Uterus (tissue), 3 donors: ENCODE measurements at regions not wholly inside any gene's neighbourhood (a gene's known extent, or its start where the extent isn't known, plus 50 kb on each side); places are given as distances from the start of the nearest gene placed in this dataset.

Experiments
- DNase-seq, 2 donors: peaks; one replicate each; pipeline ENCODE4 v3.0.0-alpha.2; 2019 to 2020
- H3K27ac ChIP-seq, 2 donors: fragments of 200-600 bp; sonication (generic); 1 replicate in 1 of 2; 2 replicates in 1 of 2; pipeline ENCODE4 v1.5.1; 2016 to 2018
- H3K27me3 ChIP-seq, 2 donors: fragments of 200-600 bp; sonication (generic); one replicate each; pipeline ENCODE4 v1.5.1; 2018 to 2019; ENCODE audit warnings: control low read depth in 1 of 2
- H3K36me3 ChIP-seq, 2 donors: fragments of 200-600 bp; sonication (generic); one replicate each; pipeline ENCODE4 v1.5.1; 2019; ENCODE audit warnings: control low read depth in 1 of 2
- H3K4me1 ChIP-seq, 2 donors: fragments of 200-600 bp; sonication (generic); one replicate each; pipeline ENCODE4 v1.5.1; 2018 to 2019; ENCODE audit warnings: control low read depth in 1 of 2
- H3K4me3 ChIP-seq, 2 donors: fragments of 200-600 bp; sonication (generic); 1 replicate in 1 of 2; 2 replicates in 1 of 2; pipeline ENCODE4 v1.5.1; 2018 to 2019; ENCODE audit warnings: mild to moderate bottlenecking in 1 of 2
- H3K9me3 ChIP-seq, 2 donors: fragments of 200-600 bp; sonication (generic); one replicate each; pipeline ENCODE4 v1.5.1; 2019; ENCODE audit warnings: control low read depth in 1 of 2
- CTCF ChIP-seq, 4 experiments: fragments of 200-600 bp in 2 of 4; fragments of 450-650 bp in 2 of 4; sonication (generic) in 2 of 4; IDR thresholded peaks; one replicate each; pipeline ENCODE4 v1.5.1; 2016 to 2019; ENCODE audit warnings: antibody characterized with exemption in 4 of 4, mild to moderate bottlenecking in 2 of 4, moderate library complexity in 1 of 4
- POLR2A ChIP-seq, 2 donors: fragments of 450-650 bp; IDR thresholded peaks; one replicate each; pipeline ENCODE4 v1.6.1; 2016; ENCODE audit warnings: antibody characterized with exemption in 2 of 2, mild to moderate bottlenecking in 1 of 2, moderate library complexity in 1 of 2
- intact Hi-C: fragments of 100-400 bp; cut with DNase I; formaldehyde crosslinking; loops from one replicate; pipeline ENCODE4 v1.15.1; 2023; ENCODE audit warnings: low total_unique reads
- donor health status: DM: yes; HTN: yes; CAD: no.

GRCh38 chr5:5043346-5043745 lies 96.8 kb upstream of the ADAMTS16 start:
- H3K36me3 ChIP-seq, result no peaks in the 10 kb centered on the region
- H3K9me3 ChIP-seq, result no peaks in the 10 kb centered on the region
- H3K4me3 ChIP-seq, result no peak overlapping the region
- H3K27ac ChIP-seq, result no peak overlapping the region
- H3K4me1 ChIP-seq, result no peaks in the 10 kb centered on the region
- no peak for TF ChIP-seq CTCF (IDR thresholded peaks at IDR 0.05)
- DNase-seq, result no peak
- intact Hi-C loops, result no loop called here
- H3K27me3 ChIP-seq, result no peaks in the 10 kb centered on the region

DNA sequence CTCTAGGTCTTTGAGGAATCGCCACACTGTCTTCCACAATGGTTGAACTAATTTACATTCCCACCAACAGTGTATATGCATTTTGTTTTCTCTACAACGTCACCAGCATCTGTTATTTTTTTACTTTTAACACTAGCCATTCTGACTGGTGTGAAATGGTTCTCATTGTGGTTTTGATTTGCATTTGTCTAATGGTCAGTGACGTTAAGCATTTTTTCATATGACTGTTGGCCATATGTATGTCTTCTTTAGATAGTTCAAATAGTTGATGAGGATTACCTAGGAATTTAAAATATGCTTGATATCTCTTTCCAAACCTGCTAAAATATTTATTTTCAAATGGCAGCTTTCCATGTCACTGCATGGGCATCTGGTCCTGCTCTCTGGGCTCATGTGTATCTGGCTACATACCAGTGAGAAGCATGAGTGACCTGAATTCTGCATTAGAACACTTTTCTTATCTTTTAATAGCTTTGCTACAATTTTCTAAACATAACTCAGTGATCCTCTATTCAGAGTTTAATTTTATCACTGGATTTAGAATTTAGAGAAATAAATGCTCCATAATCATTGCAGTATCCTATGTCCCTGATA lies 95.8 kb upstream of the ADAMTS16 start:
- H3K9me3 ChIP-seq, result no peaks in the 10 kb centered on the region

DNA sequence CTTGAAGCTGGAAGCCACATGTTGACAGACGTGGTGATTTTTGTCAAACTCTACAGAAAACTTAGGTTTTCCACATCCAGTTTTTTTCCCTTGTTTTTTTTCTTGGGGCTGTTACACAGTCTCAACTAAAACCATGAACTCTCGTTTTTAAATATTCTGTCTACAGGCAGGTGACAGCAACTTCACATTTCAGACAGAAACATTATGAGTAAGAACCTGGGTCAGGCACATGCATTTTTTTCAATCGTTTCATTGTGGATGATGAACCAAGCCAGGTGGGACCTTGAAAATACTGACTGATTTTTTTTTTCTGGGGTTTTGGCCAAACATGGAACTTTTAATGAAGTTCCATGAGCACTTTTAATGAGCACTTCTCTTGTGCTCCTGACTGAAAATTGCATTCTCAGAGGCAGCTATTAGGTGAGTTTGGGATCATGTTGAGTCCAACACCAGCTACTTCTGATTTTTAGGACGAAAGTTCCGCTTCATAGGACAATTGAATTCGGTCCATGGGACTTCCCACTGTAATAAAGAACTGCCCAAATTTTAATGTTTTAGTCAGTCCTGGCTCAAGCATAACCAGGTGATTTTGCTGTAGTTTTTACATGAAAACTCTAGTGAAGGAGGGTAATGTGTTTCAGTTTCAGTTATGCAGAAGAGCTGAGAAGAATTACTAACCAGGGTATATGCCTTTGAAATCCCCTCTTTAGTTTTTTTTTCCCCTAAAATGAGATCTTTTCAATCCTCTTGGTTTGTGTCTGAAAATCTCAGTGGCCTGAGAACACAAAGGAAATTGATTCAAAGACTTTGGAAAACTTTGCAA lies 93.2 kb upstream of the ADAMTS16 start:
- no peak for DNase-seq

More for the DNA sequence above, 95.8 kb upstream of the ADAMTS16 start:
- Histone ChIP-seq H3K27ac (no peak overlapping the region), H3K4me1 (no peaks in the 10 kb centered on the region), H3K4me3 (no peak overlapping the region), H3K36me3 (no peaks in the 10 kb centered on the region), H3K27me3 (no peaks in the 10 kb centered on the region)
- intact Hi-C loops, result no loop called here
- no peak for TF ChIP-seq POLR2A (IDR thresholded peaks at IDR 0.05)
- TF ChIP-seq CTCF (IDR thresholded peaks at IDR 0.05), result no peak
- no peak for DNase-seq

GRCh38 chr5:5050801-5051200 lies 89.3 kb upstream of the ADAMTS16 start:
- Histone ChIP-seq H3K4me1 (no peaks in the 10 kb centered on the region), H3K4me3 (no peak overlapping the region), H3K36me3 (no peaks in the 10 kb centered on the region), H3K27ac (no peak overlapping the region), H3K9me3 (no peaks in the 10 kb centered on the region), H3K27me3 (no peaks in the 10 kb centered on the region)
- no peak for DNase-seq
- TF ChIP-seq POLR2A (IDR thresholded peaks at IDR 0.05), result no peak
- TF ChIP-seq CTCF (IDR thresholded peaks at IDR 0.05), result no peak
- intact Hi-C loops, result no loop called here

More for the DNA sequence above, 93.2 kb upstream of the ADAMTS16 start:
- no peak overlapping the region for H3K4me3 ChIP-seq
- no peaks in the 10 kb centered on the region for H3K4me1 ChIP-seq
- TF ChIP-seq POLR2A (IDR thresholded peaks at IDR 0.05) (no peak), CTCF (IDR thresholded peaks at IDR 0.05) (no peak)
- no peak overlapping the region for H3K27ac ChIP-seq
- no peaks in the 10 kb centered on the region for H3K27me3 ChIP-seq
- H3K36me3 ChIP-seq, result no peaks in the 10 kb centered on the region
- H3K9me3 ChIP-seq, result no peaks in the 10 kb centered on the region
- intact Hi-C loops, result no loop called here

- TF ChIP-seq POLR2A (IDR thresholded peaks at IDR 0.05) (no peak), CTCF (IDR thresholded peaks at IDR 0.05) (no peak)
- intact Hi-C loops, result no loop called here
- peaks cover 0 to 5% of the 10 kb centered on the region in 2 donors for H3K4me1 ChIP-seq
- no peak overlapping the region for H3K4me3 ChIP-seq
- no peak for DNase-seq
- H3K9me3 ChIP-seq, result no peaks in the 10 kb centered on the region
- no peak overlapping the region for H3K27ac ChIP-seq
- H3K27me3 ChIP-seq, result no peaks in the 10 kb centered on the region
- H3K36me3 ChIP-seq, result no peaks in the 10 kb centered on the region
These were observed 84.4 kb upstream of the ADAMTS16 start for GRCh38 chr5:5055712-5056111.
